Activated T-cell treated with anti-CD3 and anti-CD28 coated beads, Interleukin-2, amount 50 U/mL, for 4 hours (primary cell): ENCODE measurements at regions not wholly inside any gene's neighbourhood (a gene's known extent, or its start where the extent isn't known, plus 50 kb on each side); places are given as distances from the start of the nearest gene placed in this dataset.

Experiments used
- ATAC-seq, 2 donors: fragments of 200-7000 bp; cut with Tn5 transposase; one replicate each; pipeline ENCODE4 v1.10.0; 2021
- DNase-seq: peaks from one replicate; pipeline ENCODE4 v3.0.0-alpha.2; 2020
- H3K27me3 Mint-ChIP-seq: one replicate; pipeline ENCODE4 v1.8.0; 2021; ENCODE audit warnings: low read depth, mixed read lengths
- H3K36me3 Mint-ChIP-seq: one replicate; pipeline ENCODE4 v1.8.0; 2022; ENCODE audit warnings: mixed read lengths; ENCODE audit not compliant: insufficient read depth
- H3K4me1 Mint-ChIP-seq: one replicate; pipeline ENCODE4 v1.8.0; 2021; ENCODE audit warnings: low read depth, mixed read lengths
- H3K4me3 Mint-ChIP-seq: one replicate; pipeline ENCODE4 v1.8.0; 2021; ENCODE audit warnings: mild to moderate bottlenecking, moderate library complexity, mixed read lengths
- H3K9me3 Mint-ChIP-seq: one replicate; pipeline ENCODE4 v1.8.0; 2021; ENCODE audit warnings: mixed read lengths

- no peaks in the 10 kb centered on the region for H3K9me3 Mint-ChIP-seq
- H3K4me3 Mint-ChIP-seq: no peak overlapping the region
- no peak for ATAC-seq
- DNase-seq: no peak
- H3K4me1 Mint-ChIP-seq: no peaks in the 10 kb centered on the region
- H3K36me3 Mint-ChIP-seq: no peaks in the 10 kb centered on the region
- peaks cover 8% of the 10 kb centered on the region for H3K27me3 Mint-ChIP-seq
Measured at GRCh38 chr6:21648475-21649050, 55.0 kb downstream of the SOX4 start.

GRCh38 chr6:21653323-21653722 is 59.8 kb downstream of the SOX4 start:
- H3K4me3 Mint-ChIP-seq: no peak overlapping the region
- H3K27me3 Mint-ChIP-seq: peaks cover 5% of the 10 kb centered on the region
- no peaks in the 10 kb centered on the region for H3K4me1 Mint-ChIP-seq
- no peak for ATAC-seq
- no peak for DNase-seq
- H3K36me3 Mint-ChIP-seq: no peaks in the 10 kb centered on the region
- no peaks in the 10 kb centered on the region for H3K9me3 Mint-ChIP-seq

- DNase-seq: no peak
- Mint-ChIP-seq H3K9me3 (no peaks in the 10 kb centered on the region), H3K4me1 (no peaks in the 10 kb centered on the region), H3K36me3 (no peaks in the 10 kb centered on the region), H3K4me3 (no peak overlapping the region), H3K27me3 (peaks cover 8% of the 10 kb centered on the region)
- ATAC-seq: no peak
Measured at GRCh38 chr6:21653905-21654304, 60.4 kb downstream of the SOX4 start.

GRCh38 chr6:21654361-21654760 is 60.8 kb downstream of the SOX4 start:
- Mint-ChIP-seq H3K27me3 (peaks cover 8% of the 10 kb centered on the region), H3K4me3 (no peak overlapping the region), H3K36me3 (no peaks in the 10 kb centered on the region), H3K9me3 (no peaks in the 10 kb centered on the region), H3K4me1 (no peaks in the 10 kb centered on the region)
- no peak for ATAC-seq
- DNase-seq: no peak

GRCh38 chr6:21663966-21664313 is 70.4 kb downstream of the SOX4 start:
- Mint-ChIP-seq H3K4me3 (no peak overlapping the region), H3K36me3 (no peaks in the 10 kb centered on the region), H3K9me3 (no peaks in the 10 kb centered on the region), H3K27me3 (peaks cover 64% of the 10 kb centered on the region), H3K4me1 (peaks cover 22% of the 10 kb centered on the region)
- ATAC-seq: no peak
- no peak for DNase-seq

- DNase-seq (no peak), ATAC-seq (peak; percentile 42 to 47)
- Mint-ChIP-seq H3K36me3 (no peaks in the 10 kb centered on the region), H3K27me3 (peaks cover 68% of the 10 kb centered on the region), H3K4me1 (peaks cover 22% of the 10 kb centered on the region), H3K4me3 (no peak overlapping the region), H3K9me3 (no peaks in the 10 kb centered on the region)
Measured at GRCh38 chr6:21664314-21665109, 71.0 kb downstream of the SOX4 start.

GRCh38 chr6:21665110-21665391 is 71.5 kb downstream of the SOX4 start:
- H3K4me3 Mint-ChIP-seq: no peak overlapping the region
- DNase-seq (no peak), ATAC-seq (peak in 1 of 2 donors; percentile 8)
- H3K4me1 Mint-ChIP-seq: peaks cover 22% of the 10 kb centered on the region
- peaks cover 68% of the 10 kb centered on the region for H3K27me3 Mint-ChIP-seq
- no peaks in the 10 kb centered on the region for H3K9me3 Mint-ChIP-seq
- no peaks in the 10 kb centered on the region for H3K36me3 Mint-ChIP-seq

- Mint-ChIP-seq H3K4me3 (peak overlapping the region; percentile 31), H3K36me3 (no peaks in the 10 kb centered on the region), H3K9me3 (no peaks in the 10 kb centered on the region), H3K27me3 (peaks cover 70% of the 10 kb centered on the region), H3K4me1 (peaks cover 22% of the 10 kb centered on the region)
- DNase-seq: no peak
- no peak for ATAC-seq
Measured at GRCh38 chr6:21665392-21666200, 72.0 kb downstream of the SOX4 start.

GRCh38 chr6:21666201-21666691 is 72.7 kb downstream of the SOX4 start:
- Mint-ChIP-seq H3K36me3 (no peaks in the 10 kb centered on the region), H3K27me3 (peaks cover 70% of the 10 kb centered on the region), H3K9me3 (no peaks in the 10 kb centered on the region), H3K4me3 (peak overlapping the region; percentile 31), H3K4me1 (peaks cover 22% of the 10 kb centered on the region)
- peak in 1 of 2 donors; percentile 36 for ATAC-seq
- no peak for DNase-seq

GRCh38 chr6:21666853-21667681 is 73.5 kb downstream of the SOX4 start:
- no peak for ATAC-seq
- DNase-seq: no peak
- peaks cover 22% of the 10 kb centered on the region for H3K4me1 Mint-ChIP-seq
- H3K36me3 Mint-ChIP-seq: no peaks in the 10 kb centered on the region
- no peak overlapping the region for H3K4me3 Mint-ChIP-seq
- H3K27me3 Mint-ChIP-seq: peaks cover 66% of the 10 kb centered on the region
- H3K9me3 Mint-ChIP-seq: no peaks in the 10 kb centered on the region

- Mint-ChIP-seq H3K27me3 (peaks cover 60% of the 10 kb centered on the region), H3K36me3 (no peaks in the 10 kb centered on the region), H3K4me3 (no peak overlapping the region), H3K9me3 (no peaks in the 10 kb centered on the region), H3K4me1 (peaks cover 22% of the 10 kb centered on the region)
- DNase-seq (no peak), ATAC-seq (no peak)
Measured at GRCh38 chr6:21668795-21669194, 75.2 kb downstream of the SOX4 start.

- H3K9me3 Mint-ChIP-seq: peaks cover 4% of the 10 kb centered on the region
Measured at GRCh38 chr6:21676769-21677168, 83.2 kb downstream of the SOX4 start.

GRCh38 chr6:21678990-21679389 is 85.4 kb downstream of the SOX4 start:
- no peak overlapping the region for H3K4me3 Mint-ChIP-seq
- no peaks in the 10 kb centered on the region for H3K36me3 Mint-ChIP-seq

More at GRCh38 chr6:21676769-21677168, 83.2 kb downstream of the SOX4 start:
- no peaks in the 10 kb centered on the region for H3K36me3 Mint-ChIP-seq
- DNase-seq (no peak), ATAC-seq (no peak)
- H3K27me3 Mint-ChIP-seq: peaks cover 8% of the 10 kb centered on the region
- H3K4me3 Mint-ChIP-seq: no peak overlapping the region
- H3K4me1 Mint-ChIP-seq: no peaks in the 10 kb centered on the region

GRCh38 chr6:21679761-21680265 is 86.3 kb downstream of the SOX4 start:
- peaks cover 2% of the 10 kb centered on the region for H3K27me3 Mint-ChIP-seq
- ATAC-seq (no peak), DNase-seq (no peak)
- H3K9me3 Mint-ChIP-seq: peaks cover 4% of the 10 kb centered on the region
- no peaks in the 10 kb centered on the region for H3K4me1 Mint-ChIP-seq
- no peaks in the 10 kb centered on the region for H3K36me3 Mint-ChIP-seq
- H3K4me3 Mint-ChIP-seq: no peak overlapping the region

More at GRCh38 chr6:21678990-21679389, 85.4 kb downstream of the SOX4 start:
- ATAC-seq: no peak
- peaks cover 4% of the 10 kb centered on the region for H3K9me3 Mint-ChIP-seq
- H3K4me1 Mint-ChIP-seq: no peaks in the 10 kb centered on the region
- H3K27me3 Mint-ChIP-seq: peaks cover 2% of the 10 kb centered on the region
- DNase-seq: no peak
